ENCODE measurements at regions not wholly inside any gene's neighbourhood (a gene's known extent, or its start where the extent isn't known, plus 50 kb on each side); places are given as distances from the start of the nearest gene placed in this dataset.

- TF ChIP-seq CTCF (IDR thresholded peaks at IDR 0.05) (no peak), POLR2A (IDR thresholded peaks at IDR 0.05) (no peak)
Measured at GRCh38 chr2:121030523-121030922, 254.5 kb downstream of the TFCP2L1 start.
